LNCAP (cell line): ENCODE measurements at regions not wholly inside any gene's neighbourhood (a gene's known extent, or its start where the extent isn't known, plus 50 kb on each side); places are given as distances from the start of the nearest gene placed in this dataset.

Experiments used
- CTCF ChIP-seq: fragments of 450-650 bp; IDR thresholded peaks from 2 replicates; pipeline ENCODE4 v1.5.1; 2017; ENCODE audit warnings: mild to moderate bottlenecking

DNA sequence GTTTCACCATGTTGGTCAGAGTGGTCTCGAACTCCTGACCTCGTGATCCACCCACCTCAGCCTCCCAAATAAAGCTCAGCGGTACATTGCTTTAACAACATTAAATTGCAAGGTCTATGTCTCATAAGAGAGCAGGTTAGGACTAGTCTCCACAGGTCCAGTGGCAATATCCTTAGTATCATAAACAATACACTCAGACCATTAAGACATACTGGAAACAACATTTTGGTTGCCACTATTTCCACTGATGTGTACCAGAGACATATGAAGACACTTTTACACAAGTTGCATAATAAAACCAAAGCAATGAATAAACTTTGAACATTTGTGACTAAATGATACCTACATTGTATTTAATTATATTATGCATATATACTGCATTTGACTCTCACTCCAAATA lies 1130.0 kb downstream of the TSN start:
- no peak for TF ChIP-seq CTCF

DNA sequence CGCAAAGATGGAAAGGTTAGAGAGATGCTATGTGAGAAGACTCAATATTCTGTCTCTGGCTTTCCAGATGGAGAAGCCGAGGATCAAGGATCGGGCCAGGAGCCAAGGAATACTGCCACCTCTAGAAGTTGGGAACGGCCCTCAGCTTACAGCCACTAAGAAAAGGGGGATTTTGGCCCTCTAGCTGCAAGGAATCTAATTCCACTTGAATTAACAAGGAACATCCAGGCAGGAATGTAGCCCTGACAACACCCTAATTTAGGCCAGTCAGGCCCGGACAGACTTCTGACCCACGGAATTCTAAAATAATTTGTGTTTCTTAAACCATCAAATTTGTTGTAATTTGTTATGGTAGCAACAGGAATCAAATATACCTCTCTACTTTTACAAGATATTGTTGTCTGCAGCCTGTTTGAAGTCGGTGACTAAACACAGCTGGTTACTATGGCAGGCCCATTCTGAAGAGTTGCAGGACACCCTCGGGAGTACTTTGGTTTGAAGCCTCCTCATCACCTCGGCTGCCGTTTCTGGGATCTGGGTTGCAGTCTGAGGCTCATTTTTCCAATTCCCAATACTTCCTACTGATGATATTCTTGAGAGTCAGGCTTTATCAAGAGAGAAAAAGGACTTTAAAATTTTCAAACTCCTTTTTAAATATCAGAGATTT lies 1131.2 kb downstream of the TSN start:
- TF ChIP-seq CTCF: no peak

GRCh38 chr2:122899614-122900013 lies 1125.5 kb upstream of the CNTNAP5 start:
- no peak for TF ChIP-seq CTCF

DNA sequence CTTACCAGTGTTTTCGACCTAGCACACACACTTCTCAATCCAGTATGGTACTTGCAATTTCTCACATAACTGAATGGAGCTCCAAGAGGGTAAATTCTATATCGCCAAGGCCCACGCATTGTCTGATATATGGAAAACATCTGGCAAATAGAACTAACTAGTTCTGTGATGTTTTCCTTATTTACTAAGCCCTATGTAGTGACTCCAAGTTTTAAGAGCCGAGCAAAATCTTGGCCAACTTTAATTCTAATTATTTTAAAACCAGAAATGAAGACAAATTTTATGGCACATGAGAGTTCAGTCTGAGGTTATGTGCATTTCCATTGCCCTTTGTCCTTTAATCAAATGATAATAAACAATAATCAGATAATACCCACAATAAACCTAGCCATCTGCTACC lies 1119.7 kb upstream of the CNTNAP5 start:
- no peak for TF ChIP-seq CTCF

DNA sequence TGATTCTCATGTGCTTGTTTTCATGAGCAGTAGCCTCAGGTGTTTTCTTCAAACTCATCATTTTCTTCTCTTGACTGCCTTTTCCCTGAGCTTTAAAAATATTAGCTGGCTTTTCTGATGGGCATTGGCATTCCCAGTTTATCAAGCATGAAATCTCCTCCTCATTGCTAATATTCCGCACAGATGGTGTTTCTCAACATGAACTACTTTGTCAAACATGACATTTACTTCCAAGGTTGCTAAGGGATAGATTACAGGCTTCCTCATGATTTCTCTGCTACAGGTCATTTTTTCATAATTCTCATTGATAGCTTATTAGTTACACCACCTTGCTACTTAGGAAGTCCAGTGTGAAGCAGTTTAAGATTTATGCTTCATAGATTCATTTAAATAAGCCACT lies 1116.9 kb upstream of the CNTNAP5 start:
- no peak for TF ChIP-seq CTCF

- TF ChIP-seq CTCF: no peak
These were observed 1097.9 kb upstream of the CNTNAP5 start for GRCh38 chr2:122927197-122927596.

- TF ChIP-seq CTCF: no peak
These were observed 1097.2 kb upstream of the CNTNAP5 start for GRCh38 chr2:122927710-122928557.
